MM.1S (cell line): ENCODE measurements at regions not wholly inside any gene's neighbourhood (a gene's known extent, or its start where the extent isn't known, plus 50 kb on each side); places are given as distances from the start of the nearest gene placed in this dataset.

Experiments
- CTCF ChIP-seq: fragments of 300-600 bp; sonication (generic); IDR thresholded peaks from 2 replicates; pipeline ENCODE4 v1.5.1; 2016; ENCODE audit warnings: antibody characterized with exemption, low read length, mixed read lengths
- EZH2phosphoT487 ChIP-seq: fragments of 300-600 bp; sonication (generic); IDR thresholded peaks from 2 replicates; pipeline ENCODE4 v1.6.1; 2018; ENCODE audit warnings: antibody characterized with exemption, low read length

DNA sequence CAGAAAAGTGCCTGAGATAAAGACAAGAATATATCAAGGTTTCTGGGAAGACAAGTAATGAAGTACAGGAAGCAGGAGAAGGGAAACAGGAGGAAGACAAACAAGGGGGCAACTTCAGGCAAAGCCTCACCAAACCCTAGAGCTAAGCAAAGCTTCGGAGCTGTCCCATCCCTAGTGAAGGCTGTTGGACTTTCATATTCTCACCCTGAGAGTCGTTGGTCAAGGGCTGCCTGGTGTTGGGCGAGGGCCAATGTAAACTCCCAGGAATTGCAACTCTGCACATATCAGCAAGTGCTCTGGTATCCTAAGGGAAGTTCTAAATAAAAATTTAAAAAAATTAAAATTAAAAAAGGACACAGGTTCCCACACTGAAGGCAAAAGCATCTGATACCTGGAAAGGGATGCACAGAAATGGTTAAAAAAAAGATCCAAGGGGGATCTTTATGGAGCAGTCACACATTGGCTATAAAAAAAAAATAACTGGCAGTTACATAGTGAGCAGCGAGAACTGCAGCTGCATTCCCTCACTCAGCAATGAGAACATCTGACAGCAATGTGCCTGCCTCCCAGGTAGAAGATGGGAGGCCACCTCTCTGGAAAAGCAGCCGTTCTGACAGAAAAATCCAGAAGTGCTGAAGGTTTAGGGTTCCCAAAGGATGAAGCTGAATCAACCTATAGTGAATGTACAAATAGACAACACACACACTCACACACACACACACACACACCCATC, 304.7 kb downstream of the WDR11 start:
- TF ChIP-seq CTCF: no peak
- TF ChIP-seq EZH2phosphoT487: no peak
